SK-N-SH treated with all-trans-retinoic acid at 6 μM for 48 hours (cell line): ENCODE measurements at regions not wholly inside any gene's neighbourhood (a gene's known extent, or its start where the extent isn't known, plus 50 kb on each side); places are given as distances from the start of the nearest gene placed in this dataset.

Experiments
- ATAC-seq: fragments of 200-7000 bp; cut with Tn5 transposase; 3 replicates; pipeline ENCODE4 v1.9.1; 2020; ENCODE audit warnings: mild to moderate bottlenecking, moderate library complexity
- ARNTL ChIP-seq: fragments of 450-650 bp; formaldehyde crosslinking; IDR thresholded peaks from 2 replicates; pipeline ENCODE4 v1.5.0; 2020; ENCODE audit warnings: low read depth, mild to moderate bottlenecking, moderate library complexity, borderline replicate concordance
- BACH2 ChIP-seq: fragments of 250-450 bp; sonication (Bioruptor Pico); IDR thresholded peaks from 2 replicates; pipeline ENCODE4 v1.9.0; 2021; ENCODE audit warnings: mild to moderate bottlenecking, borderline replicate concordance
- CSDC2 ChIP-seq: fragments of 250-450 bp; sonication (Bioruptor Pico); IDR thresholded peaks from 2 replicates; pipeline ENCODE4 v1.5.0; 2020; ENCODE audit warnings: mild to moderate bottlenecking, moderate library complexity
- ESRRG ChIP-seq: fragments of 250-450 bp; sonication (Bioruptor Pico); IDR thresholded peaks from 2 replicates; pipeline ENCODE4 v1.6.1; 2021; ENCODE audit warnings: mild to moderate bottlenecking
- GLIS3 ChIP-seq: fragments of 250-450 bp; sonication (Bioruptor Pico); IDR thresholded peaks from 2 replicates; pipeline ENCODE4 v1.5.0; 2020; ENCODE audit warnings: mild to moderate bottlenecking, moderate library complexity
- ISL1 ChIP-seq: fragments of 250-450 bp; sonication (Bioruptor Pico); IDR thresholded peaks from 2 replicates; pipeline ENCODE4 v2.1.2; 2022; ENCODE audit warnings: mild to moderate bottlenecking, moderate library complexity
- OSR1 ChIP-seq: fragments of 250-450 bp; sonication (Bioruptor Pico); IDR thresholded peaks from 2 replicates; pipeline ENCODE4 v1.8.0; 2022; ENCODE audit warnings: moderate library complexity, mild to moderate bottlenecking, inconsistent platforms
- PPARA ChIP-seq: fragments of 250-450 bp; sonication (Bioruptor Pico); IDR thresholded peaks from 2 replicates; pipeline ENCODE4 v1.5.0; 2020; ENCODE audit warnings: mild to moderate bottlenecking, borderline replicate concordance
- RARB ChIP-seq: fragments of 250-450 bp; sonication (Bioruptor Pico); IDR thresholded peaks from 2 replicates; pipeline ENCODE4 v1.8.0; 2021; ENCODE audit warnings: mild to moderate bottlenecking, moderate library complexity
- SNAI2 ChIP-seq: fragments of 250-450 bp; sonication (Bioruptor Pico); IDR thresholded peaks from 2 replicates; pipeline ENCODE4 v1.5.0; 2020; ENCODE audit warnings: mild to moderate bottlenecking, moderate library complexity
- TCF4 ChIP-seq: fragments of 250-450 bp; sonication (Bioruptor Pico); IDR thresholded peaks from 2 replicates; pipeline ENCODE4 v1.8.0; 2021; ENCODE audit warnings: mild to moderate bottlenecking, moderate library complexity, borderline replicate concordance
- ZC3H10 ChIP-seq: fragments of 250-450 bp; sonication (Bioruptor Pico); IDR thresholded peaks from 2 replicates; pipeline ENCODE4 v1.5.1; 2021; ENCODE audit warnings: mild to moderate bottlenecking, moderate library complexity
- ZFP30 ChIP-seq: fragments of 450-650 bp; formaldehyde crosslinking; IDR thresholded peaks from 2 replicates; pipeline ENCODE4 v1.5.0; 2022; ENCODE audit warnings: mild to moderate bottlenecking, moderate library complexity
- ZNF565 ChIP-seq: fragments of 450-650 bp; formaldehyde crosslinking; conservative IDR thresholded peaks from 2 replicates; pipeline ENCODE4 v1.5.0; 2020; ENCODE audit warnings: low read depth, mild to moderate bottlenecking, moderate library complexity
- ZNF70 ChIP-seq: fragments of 450-650 bp; formaldehyde crosslinking; IDR thresholded peaks from 2 replicates; pipeline ENCODE4 v1.5.0; 2020; ENCODE audit warnings: mild to moderate bottlenecking, moderate library complexity
- ZNF8 ChIP-seq: fragments of 450-650 bp; formaldehyde crosslinking; IDR thresholded peaks from 2 replicates; pipeline ENCODE4 v1.5.0; 2020; ENCODE audit warnings: mild to moderate bottlenecking, moderate library complexity
- TF ChIP-seq, protein P1 (sequence below): fragments of 250-450 bp; sonication (Bioruptor Pico); IDR thresholded peaks from 2 replicates; pipeline ENCODE4 v1.5.1; 2021; ENCODE audit warnings: mild to moderate bottlenecking, moderate library complexity
- TF ChIP-seq, protein P2 (sequence below): fragments of 250-450 bp; sonication (Bioruptor Pico); IDR thresholded peaks from 2 replicates; pipeline ENCODE4 v1.5.1; 2020; ENCODE audit warnings: low read depth, mild to moderate bottlenecking, moderate library complexity
- TF ChIP-seq, protein P3 (sequence below): fragments of 250-450 bp; sonication (Bioruptor Pico); IDR thresholded peaks from 2 replicates; pipeline ENCODE4 v1.8.0; 2020; ENCODE audit warnings: mild to moderate bottlenecking, moderate library complexity, borderline replicate concordance
- TF ChIP-seq, protein P4 (sequence below): fragments of 250-450 bp; sonication (Bioruptor Pico); IDR thresholded peaks from 2 replicates; pipeline ENCODE4 v1.5.0; 2020; ENCODE audit warnings: mild to moderate bottlenecking, moderate library complexity

DNA sequence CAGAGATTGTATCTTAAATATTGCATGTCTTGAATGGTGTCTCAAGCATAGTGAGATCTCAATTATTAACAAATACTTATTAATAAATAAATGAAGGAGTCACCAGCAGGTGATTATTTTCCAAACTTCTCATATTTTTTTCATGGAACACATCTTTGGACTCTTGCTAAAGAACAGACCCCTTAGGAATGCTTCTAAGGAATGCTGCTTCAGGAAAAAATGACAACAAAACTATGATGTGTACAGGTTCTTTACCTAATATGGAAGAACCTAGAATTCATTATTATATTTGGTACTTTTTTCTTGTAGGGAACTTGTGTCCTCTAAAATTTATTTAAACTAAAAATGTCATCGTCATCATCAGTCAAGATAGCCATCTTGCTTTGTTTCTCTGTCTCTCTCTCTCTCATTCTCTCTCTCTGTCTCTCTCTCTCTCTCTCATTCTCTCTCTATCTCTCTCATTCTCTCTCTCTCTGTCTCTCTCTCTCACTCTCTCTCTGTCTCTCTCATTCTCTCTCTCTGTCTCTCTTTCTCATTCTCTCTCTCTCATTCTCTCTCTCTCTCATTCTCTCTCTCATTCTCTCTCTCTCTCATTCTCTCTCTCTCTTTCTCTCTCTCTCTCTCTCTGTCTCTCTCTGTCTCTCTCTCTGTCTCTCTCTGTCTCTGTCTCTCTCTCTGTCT, 63.0 kb upstream of the ETS2 start (continued):
- TF ChIP-seq, protein P1, sequence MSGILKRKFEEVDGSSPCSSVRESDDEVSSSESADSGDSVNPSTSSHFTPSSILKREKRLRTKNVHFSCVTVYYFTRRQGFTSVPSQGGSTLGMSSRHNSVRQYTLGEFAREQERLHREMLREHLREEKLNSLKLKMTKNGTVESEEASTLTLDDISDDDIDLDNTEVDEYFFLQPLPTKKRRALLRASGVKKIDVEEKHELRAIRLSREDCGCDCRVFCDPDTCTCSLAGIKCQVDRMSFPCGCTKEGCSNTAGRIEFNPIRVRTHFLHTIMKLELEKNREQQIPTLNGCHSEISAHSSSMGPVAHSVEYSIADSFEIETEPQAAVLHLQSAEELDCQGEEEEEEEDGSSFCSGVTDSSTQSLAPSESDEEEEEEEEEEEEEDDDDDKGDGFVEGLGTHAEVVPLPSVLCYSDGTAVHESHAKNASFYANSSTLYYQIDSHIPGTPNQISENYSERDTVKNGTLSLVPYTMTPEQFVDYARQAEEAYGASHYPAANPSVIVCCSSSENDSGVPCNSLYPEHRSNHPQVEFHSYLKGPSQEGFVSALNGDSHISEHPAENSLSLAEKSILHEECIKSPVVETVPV (CRISPR knock-in tag), result no peak
- TF ChIP-seq PPARA (CRISPR knock-in tag) (no peak), ESRRG (CRISPR knock-in tag) (no peak)

DNA sequence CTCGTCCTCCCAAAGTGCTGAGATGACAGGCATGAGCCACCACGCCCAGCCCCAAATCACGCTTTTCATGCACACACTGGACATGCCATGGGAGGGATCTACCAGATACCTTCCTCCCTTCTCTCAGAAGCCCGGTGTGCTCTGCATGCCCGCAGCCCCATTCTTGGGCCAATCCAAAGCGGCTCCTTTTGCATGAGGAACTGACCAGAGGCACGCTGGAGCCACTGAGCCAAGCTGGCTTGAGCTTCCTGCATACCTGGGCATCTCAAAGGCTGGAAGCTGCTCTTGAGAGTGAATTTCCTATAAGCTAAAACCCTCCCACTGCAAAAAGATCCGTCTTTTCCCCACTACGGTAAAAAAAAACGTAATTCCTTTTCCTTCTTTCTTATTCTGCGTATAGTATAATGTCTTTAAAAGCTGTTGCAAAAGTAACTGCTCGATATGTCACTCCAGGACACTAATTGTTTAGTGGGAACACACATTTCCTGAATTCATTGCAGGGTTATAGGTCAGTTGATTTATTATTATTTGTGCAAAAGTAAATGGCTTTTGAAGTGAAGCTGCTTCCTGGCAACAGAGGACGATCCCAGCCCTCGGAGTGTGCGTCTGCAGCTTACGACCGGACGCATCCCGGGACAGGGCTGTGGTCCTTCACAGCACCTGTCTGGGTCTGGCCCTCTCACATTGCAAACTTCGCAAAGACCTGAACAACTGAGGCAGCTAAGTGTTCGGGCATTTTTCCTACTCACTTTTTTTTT, 61.8 kb upstream of the ETS2 start:
- no peak for ATAC-seq

DNA sequence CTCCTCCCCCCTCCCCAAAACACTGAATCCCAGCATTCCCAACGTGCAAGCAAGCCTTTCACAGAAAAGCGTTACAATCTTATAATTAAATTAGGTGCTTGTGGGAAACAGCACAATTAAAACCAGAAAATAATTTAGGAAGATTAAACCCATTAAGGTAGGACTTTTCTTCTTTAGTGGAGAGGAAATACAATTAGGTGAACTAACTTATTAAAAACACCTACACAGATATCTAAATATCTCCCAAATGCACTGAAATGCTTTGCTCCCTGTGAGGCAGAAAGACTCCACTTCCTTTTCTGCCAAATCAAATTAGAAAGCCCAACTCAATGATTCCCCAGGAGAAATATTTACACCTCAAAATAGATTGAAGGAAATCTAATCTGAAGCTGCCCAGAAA, 60.9 kb upstream of the ETS2 start:
- ATAC-seq, result peak; percentile 46; the same call in 1 of the 3 replicates
- TF ChIP-seq ZNF8 (CRISPR knock-in tag) (no peak), CSDC2 (CRISPR knock-in tag) (no peak), ZC3H10 (CRISPR knock-in tag) (no peak), ZNF70 (CRISPR knock-in tag) (no peak), RARB (no peak), ZFP30 (CRISPR knock-in tag) (no peak), ISL1 (CRISPR knock-in tag) (no peak), OSR1 (CRISPR knock-in tag) (no peak), ZNF565 (CRISPR knock-in tag) (no peak)
- TF ChIP-seq, protein P1 (CRISPR knock-in tag), result no peak
- TF ChIP-seq, protein P2, sequence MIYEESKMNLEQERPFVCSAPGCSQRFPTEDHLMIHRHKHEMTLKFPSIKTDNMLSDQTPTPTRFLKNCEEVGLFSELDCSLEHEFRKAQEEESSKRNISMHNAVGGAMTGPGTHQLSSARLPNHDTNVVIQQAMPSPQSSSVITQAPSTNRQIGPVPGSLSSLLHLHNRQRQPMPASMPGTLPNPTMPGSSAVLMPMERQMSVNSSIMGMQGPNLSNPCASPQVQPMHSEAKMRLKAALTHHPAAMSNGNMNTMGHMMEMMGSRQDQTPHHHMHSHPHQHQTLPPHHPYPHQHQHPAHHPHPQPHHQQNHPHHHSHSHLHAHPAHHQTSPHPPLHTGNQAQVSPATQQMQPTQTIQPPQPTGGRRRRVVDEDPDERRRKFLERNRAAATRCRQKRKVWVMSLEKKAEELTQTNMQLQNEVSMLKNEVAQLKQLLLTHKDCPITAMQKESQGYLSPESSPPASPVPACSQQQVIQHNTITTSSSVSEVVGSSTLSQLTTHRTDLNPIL (CRISPR knock-in tag), result no peak
- TF ChIP-seq, all 23 proteins: peak for 0

More for the DNA sequence above, 61.8 kb upstream of the ETS2 start:
- TF ChIP-seq ESRRG (CRISPR knock-in tag), result no peak
- TF ChIP-seq PPARA (CRISPR knock-in tag), result no peak
- TF ChIP-seq SNAI2, result no peak
- TF ChIP-seq, protein P3, sequence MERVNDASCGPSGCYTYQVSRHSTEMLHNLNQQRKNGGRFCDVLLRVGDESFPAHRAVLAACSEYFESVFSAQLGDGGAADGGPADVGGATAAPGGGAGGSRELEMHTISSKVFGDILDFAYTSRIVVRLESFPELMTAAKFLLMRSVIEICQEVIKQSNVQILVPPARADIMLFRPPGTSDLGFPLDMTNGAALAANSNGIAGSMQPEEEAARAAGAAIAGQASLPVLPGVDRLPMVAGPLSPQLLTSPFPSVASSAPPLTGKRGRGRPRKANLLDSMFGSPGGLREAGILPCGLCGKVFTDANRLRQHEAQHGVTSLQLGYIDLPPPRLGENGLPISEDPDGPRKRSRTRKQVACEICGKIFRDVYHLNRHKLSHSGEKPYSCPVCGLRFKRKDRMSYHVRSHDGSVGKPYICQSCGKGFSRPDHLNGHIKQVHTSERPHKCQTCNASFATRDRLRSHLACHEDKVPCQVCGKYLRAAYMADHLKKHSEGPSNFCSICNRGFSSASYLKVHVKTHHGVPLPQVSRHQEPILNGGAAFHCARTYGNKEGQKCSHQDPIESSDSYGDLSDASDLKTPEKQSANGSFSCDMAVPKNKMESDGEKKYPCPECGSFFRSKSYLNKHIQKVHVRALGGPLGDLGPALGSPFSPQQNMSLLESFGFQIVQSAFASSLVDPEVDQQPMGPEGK (CRISPR knock-in tag), result no peak
- no peak for TF ChIP-seq CSDC2 (CRISPR knock-in tag)
- no peak for TF ChIP-seq ISL1 (CRISPR knock-in tag)

DNA sequence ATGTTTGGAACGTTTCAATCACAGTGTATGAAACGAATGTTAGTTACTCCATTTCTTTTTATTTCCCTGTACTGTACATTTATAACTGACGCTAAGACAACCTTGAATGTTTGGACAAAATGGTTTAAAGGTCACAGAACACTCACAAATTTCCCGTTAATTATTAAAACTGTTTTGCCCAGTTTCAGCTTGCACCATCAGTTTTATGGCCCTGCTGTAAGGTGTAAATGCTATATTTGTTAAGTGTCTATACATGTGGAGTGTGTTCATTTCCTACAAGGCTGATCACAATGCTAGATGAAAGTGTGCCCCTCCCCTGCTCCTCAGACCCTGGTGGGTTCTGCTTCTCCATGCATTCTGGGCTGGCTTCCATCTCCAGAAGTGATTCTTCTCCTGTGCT, 57.9 kb upstream of the ETS2 start:
- no peak for ATAC-seq
- TF ChIP-seq RARB (no peak), ZFP30 (CRISPR knock-in tag) (no peak), GLIS3 (CRISPR knock-in tag) (no peak), ARNTL (CRISPR knock-in tag) (no peak), ZNF565 (CRISPR knock-in tag) (no peak), ZNF8 (CRISPR knock-in tag) (no peak), ZNF70 (CRISPR knock-in tag) (no peak), OSR1 (CRISPR knock-in tag) (no peak), TCF4 (CRISPR knock-in tag) (no peak), ESRRG (CRISPR knock-in tag) (no peak), ZC3H10 (CRISPR knock-in tag) (no peak), BACH2 (no peak)
- TF ChIP-seq, protein P4, sequence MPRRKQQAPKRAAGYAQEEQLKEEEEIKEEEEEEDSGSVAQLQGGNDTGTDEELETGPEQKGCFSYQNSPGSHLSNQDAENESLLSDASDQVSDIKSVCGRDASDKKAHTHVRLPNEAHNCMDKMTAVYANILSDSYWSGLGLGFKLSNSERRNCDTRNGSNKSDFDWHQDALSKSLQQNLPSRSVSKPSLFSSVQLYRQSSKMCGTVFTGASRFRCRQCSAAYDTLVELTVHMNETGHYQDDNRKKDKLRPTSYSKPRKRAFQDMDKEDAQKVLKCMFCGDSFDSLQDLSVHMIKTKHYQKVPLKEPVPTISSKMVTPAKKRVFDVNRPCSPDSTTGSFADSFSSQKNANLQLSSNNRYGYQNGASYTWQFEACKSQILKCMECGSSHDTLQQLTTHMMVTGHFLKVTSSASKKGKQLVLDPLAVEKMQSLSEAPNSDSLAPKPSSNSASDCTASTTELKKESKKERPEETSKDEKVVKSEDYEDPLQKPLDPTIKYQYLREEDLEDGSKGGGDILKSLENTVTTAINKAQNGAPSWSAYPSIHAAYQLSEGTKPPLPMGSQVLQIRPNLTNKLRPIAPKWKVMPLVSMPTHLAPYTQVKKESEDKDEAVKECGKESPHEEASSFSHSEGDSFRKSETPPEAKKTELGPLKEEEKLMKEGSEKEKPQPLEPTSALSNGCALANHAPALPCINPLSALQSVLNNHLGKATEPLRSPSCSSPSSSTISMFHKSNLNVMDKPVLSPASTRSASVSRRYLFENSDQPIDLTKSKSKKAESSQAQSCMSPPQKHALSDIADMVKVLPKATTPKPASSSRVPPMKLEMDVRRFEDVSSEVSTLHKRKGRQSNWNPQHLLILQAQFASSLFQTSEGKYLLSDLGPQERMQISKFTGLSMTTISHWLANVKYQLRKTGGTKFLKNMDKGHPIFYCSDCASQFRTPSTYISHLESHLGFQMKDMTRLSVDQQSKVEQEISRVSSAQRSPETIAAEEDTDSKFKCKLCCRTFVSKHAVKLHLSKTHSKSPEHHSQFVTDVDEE, result no peak
- TF ChIP-seq, all 23 proteins: peak for 0
